CD4-positive, alpha-beta T cell treated with Interleukin-1 beta for 1 hour (primary cell): ENCODE measurements at regions not wholly inside any gene's neighbourhood (a gene's known extent, or its start where the extent isn't known, plus 50 kb on each side); places are given as distances from the start of the nearest gene placed in this dataset.

Experiments used
- DNase-seq, 2 donors: peaks; one replicate each; pipeline ENCODE4 v3.0.0-alpha.2; 2020 to 2022

DNA sequence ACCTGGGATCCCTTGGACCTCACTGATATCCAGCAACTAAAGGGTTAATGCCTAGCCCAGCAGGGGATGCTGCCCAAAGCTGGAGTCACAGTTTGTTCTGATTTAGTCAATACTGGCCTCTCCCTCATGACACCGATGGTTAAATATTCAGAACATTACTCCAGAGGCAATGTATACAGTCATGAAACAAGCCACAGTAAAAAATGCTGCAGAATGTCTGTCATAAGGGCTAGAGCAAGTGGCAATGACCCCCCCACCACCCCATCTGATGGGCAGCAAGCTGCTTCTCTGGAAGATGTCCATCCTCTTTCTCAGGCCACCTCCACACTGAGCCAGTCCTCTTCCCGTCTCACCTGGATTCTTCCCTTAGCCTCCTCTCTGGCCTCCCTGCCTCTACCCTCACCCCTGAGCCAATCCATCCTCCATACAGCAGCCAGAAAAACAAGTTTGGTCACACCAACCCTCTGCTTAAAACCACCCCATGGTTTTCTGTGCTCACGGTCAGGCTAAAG, 99.0 kb upstream of the KCNG1 start:
- DNase-seq: no peak

DNA sequence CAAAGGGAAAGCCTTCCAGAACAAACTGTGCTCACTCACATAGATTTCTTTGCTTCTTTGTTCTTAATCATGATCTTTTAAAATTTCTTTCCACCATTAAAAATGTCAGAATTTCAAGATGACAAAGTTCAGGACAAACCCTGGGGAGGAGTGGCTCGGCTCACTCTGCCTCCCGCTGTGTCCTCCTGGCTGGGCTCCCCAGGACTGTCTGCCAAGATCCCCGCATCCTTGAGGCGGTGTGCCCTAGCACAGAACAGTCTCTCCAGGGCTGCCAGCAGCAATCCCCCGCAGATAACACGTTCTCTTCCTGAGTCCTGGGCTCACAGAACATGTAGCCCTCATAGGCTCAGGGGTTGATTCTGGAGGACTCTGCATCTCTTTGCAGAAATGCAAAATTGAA, 98.4 kb upstream of the KCNG1 start:
- DNase-seq: no peak

DNA sequence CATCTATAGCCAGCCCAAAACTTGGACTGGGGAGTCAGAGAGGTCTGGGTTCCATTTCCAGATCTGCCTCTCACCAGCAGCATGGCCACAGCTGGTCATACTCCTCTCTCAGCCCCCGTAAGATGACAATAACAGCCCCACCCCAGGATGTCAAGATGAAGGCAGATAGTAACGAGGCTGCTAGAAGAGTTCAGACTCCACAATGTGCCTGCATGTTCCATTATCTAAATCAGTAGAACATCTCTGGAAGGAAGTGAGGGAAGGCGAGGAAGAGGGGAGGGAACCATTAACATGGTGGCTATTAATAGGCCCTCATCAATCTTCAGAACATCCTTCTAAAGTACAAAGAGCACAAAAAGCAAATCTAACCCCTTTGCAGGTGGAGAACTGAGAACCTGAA, 98.0 kb upstream of the KCNG1 start:
- DNase-seq: no peak

DNA sequence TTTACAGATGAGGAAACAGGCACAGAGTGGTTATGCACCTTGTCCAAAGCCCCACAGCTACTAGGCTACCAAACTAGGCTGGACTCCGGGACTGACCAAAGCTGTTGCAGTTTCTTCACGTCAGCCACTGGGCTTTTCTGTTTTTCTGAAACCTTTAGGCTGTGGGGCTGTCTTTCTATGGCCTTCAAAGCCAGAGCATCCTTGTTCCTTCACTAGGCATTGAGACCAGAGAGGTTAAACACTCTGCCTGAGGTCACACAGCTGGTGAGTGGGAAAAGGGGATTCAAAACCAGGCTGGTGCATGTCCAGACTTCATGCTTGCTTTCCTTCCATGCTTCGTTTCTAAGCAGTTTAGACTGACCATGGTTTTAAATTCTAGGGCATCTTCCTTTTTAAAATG, 97.5 kb upstream of the KCNG1 start:
- DNase-seq: no peak

DNA sequence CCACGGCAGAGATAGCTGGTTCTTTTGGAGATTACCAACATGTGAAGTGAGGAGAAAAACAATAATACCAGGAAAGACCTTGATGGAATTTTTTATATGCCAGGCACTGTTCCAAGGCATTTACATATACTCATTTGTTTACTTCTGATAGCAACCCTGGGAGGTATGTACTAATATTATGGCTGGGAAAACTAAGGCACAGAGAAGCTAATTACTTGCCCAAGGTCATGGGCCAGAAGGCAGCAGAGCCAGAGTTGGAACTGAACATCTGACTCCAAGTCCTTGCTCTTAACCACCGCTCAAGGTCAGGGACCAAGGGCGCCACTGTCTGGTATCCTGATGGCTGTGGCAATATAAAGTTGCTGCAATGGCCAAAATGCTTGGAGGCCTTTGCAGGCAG, 97.0 kb upstream of the KCNG1 start:
- no peak for DNase-seq

DNA sequence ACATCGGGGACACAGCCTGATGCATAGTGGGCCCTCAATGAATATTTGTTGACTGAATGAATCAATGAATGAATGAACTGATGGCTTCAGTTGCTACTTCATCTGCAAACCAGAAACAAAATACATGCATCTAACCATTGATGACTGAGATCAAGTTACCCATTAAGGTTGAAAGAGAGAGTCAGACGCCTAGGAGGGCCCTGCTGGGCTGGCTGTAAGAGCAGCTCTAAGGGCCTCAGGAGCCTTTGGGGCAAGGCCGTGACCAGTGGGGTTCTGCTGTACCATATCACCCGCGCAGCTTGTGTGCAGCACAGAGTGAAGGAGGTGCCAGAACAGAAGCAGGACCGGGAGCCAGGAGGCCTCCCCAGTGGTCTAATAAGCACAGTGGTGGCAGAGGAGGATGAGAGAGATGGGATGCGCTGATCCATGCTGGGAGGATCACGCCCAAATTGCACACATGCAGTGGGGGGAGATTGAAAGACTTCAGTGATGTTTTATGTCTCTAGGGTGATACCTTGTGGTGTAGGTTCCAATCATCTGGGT, 96.1 kb upstream of the KCNG1 start:
- no peak for DNase-seq

DNA sequence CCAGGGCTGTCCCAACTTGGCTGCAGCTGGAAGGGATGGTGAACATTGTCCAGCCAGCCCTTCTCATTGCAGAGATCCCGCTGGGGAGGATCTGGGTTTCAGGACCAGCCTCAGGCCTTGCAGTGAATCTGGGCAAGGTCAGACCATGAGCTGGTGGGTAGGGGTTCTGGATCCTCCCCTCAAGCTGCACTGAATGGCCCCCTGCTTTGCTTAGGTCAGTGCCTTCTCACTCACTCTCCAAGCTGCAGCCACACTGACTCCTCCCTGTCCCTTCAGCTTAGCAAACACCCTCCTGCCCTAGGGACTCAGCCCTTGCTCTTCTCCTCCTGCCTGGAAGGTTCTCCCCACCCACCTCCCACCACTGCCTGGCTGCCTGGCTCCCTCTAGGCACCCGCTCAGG, 95.3 kb upstream of the KCNG1 start:
- DNase-seq: no peak

DNA sequence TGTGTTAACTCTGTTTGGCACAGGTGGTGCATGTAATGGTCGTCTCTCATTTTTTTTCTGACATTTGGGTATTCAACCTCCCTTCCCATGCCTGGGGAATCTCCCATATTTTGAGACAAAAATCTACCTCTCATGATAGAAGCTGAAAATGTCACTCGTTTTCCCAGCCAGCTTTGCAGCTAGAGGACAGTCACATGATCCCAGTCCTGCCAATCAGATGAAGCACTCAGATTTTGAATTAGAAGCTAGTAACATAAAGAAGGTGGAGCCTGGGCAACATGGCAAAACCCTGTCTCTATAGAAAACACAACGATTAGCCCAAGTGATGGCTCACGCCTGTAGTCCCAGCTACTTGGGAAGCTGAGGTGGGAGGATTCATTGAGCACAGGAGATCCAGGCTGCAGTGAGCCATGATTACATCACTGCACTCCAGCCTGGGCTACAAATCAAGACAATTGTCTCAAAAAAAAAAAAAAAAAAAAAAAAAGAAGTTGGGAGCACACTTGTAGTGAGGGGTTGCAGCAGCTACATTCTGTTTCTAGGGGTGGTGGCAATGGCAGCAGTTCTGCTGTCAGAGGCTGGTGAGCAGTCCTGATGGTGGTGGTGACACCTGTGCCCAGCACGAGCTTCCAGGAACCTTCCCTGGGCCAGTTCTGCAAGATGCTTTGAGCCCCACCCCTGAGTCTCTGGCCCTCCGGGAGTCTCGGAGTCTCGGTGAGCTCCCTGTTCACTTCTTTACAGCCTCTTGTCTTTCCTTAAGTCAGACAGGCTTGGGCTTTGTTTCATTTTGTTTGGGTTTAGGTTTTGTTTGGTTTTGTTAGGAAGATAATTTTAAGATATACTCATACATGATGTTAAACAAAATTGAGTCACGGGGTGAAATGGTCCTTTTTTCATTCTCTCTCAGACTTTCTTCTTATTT, 94.1 kb upstream of the KCNG1 start:
- DNase-seq: no peak

DNA sequence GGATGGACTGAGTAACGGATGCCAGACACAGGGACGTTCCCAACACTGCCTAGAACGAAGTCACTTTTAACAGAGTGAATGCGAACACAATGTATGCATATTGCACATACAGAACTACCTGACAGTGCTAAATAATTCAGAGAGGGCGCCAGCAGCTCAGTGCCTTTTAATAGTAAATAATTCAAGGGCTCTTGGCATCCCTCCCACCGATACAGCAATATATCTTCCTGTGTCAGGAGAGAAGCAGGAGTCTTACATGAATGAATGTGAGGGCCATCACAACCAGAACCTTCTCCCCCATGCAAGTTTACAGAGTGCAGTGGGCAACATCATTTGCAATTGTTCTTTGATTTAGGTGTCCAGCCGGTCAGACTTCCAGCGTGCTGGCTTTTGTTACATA, 88.4 kb upstream of the KCNG1 start:
- DNase-seq: no peak

DNA sequence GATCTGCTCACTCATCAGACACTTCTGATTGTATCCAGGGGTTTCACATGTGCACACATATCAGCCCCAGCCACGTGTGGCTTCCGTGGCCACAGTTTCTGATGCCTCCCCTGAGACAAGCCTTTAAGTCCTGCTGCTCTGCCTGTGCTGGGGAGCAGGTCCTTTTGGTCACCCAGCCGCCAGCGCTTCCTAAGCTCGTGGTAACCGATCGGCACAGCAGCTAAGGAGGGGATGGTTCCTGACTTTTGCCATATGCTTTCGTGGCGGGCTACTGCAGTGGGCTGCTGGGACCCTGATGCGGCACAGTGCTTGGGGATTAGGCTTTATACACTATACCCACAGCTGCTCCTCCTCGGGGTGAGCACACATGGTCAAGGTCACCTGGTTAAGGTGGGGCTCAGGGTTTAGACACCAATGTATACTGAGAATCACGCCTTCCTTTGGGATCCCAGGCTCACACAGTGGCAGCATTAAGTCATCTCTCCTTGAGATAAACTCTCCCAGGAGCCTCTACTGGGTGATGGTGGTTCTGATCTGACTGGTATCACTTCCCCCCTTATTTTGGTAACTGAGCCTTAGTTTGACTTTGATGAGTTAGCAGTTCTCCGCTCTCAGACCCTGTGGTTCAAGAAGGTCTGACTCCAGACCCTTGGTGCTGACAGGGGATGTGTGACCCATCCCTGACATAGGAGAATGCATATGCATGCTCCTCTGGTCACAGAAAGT, 85.9 kb upstream of the KCNG1 start:
- DNase-seq: no peak

DNA sequence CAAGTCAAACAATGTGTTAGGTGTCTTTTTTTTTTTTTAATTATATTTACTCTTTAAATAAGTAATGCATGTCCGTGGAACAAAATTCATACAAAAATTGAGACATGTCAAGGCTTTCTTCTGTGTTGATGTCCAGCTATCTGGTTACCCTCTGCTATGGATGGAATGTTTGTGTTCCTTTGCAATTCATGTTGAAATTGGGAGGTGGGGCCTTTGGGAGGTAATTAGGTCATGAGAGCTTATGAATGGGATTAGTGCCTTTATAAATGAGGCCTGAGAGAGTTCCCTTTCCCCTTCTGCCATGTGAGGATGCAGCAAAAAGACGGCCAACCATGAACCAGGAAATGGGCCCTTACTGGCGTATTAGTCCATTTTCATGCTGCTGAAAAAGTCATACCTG, 83.1 kb upstream of the KCNG1 start:
- DNase-seq: no peak

DNA sequence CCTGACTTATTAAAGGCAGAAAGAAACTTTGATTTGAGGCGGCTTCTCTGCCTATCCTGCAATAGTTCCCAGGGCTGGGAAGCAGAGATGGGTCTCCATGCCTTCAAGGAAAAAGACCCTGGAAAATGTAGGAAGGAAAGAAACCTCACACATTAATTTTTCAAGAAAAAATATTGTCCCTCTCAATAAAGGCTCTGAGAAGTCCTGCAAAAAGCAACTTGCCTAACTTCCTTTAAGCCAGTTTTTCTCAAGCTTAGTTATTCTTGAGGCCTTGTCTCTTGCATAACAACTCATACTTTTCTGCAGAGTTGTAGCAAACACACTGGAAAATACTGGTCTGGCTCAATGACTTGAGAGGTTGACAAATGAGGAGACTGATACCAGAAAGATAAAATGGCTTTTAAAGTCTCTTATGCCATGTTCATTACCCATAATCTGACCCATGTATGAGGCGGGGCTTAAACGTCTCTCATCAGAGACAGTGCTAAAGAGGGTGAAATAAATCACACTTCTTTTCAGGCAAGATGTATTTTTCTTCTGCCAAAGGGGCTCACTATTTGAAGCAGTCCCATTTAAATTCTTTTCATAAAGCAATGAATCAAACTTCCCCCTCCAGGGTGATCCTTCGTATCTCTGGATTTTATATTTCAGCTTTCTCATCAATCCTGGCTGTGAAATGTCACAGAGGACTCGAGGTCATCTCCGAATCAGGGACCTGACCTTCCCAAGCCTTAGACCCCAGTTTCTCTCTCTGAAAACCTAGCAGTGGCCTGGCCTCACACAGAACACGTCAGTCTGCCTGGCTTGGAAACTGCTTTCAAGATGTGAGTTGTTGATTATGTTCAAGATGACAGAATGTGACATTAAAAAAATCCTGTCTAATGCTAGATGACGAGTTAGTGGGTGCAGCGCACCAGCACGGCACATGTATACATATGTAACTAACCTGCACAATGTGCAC, 82.3 kb upstream of the KCNG1 start:
- no peak for DNase-seq

DNA sequence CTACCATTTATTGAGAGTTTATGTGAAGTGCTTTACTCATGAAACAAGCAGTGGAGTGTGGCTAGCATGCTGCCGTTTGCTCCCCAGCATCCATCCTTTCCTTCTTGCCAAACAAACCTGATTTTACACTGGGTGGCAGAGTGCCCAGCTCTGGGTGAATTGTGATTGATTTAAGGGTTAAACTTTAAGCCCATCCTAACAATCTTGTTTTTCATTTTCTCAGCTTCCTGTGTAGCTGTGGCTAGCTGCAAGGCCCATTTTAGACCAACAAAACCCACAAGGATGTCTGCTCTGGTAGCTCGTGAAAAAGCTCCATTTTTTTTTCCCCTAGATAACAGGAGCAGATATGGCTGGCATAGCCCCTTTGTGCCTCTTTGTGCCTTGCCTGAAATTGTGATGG, 77.7 kb upstream of the KCNG1 start:
- DNase-seq: no peak

DNA sequence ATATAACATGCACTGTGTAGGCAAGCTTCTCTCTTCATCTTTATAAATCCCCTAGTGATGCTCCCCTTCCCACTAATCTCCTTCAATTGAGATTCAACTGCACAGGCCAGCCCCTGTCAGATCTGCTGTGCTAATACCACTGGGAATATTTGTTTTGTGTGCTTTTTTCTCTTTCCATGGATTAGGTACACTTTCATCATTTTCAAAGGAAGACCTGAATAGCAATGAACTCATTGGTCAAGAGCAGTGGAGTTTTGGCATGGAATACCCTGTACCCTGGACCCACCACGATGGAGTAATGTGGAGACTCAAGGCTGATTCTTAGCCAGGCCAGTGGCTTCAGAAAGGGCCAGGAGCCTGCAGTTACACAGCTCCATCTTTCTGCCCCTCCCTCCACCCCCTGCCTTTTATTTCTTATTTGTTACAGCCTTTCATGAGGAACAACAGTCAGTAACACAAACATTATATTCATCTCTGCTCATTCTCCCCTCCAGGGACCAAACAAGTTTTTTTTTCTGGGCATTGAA, 75.4 kb upstream of the KCNG1 start:
- no peak for DNase-seq

DNA sequence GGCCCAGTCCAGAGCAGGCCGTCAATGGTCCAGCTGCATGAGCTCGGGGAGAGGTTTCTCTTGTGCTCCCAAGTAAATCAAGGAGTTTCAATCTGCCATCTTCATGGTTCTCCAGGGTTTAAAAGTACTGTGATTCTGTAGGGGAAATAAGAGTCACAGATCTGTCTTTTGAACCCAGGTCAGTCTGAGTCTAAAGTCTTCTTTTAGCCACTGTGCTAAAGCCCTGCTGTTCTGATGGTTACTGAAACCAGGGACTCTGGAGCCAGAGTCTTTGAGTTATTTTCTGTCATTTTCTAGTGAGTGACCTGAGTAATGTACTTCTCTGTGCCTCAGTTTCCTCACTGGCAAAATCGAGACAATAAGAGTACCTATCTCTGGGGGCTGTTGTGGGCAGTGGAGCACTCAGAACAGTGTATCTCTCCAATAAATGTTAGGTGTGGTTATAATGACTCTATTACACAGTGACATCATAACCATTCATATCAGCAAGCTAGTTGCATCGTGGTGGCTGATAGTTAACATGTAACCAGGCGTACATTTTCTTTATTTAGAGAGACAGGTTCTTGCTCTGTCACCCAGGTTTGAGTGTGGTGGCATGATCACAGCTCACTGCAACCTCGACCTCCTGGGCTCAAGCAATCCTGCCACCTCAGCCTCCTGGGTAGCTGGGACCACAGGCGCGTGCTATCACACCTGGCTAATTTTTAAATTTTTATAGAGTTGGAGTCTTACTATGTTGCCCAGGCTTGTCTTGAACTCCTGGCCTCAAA, 74.6 kb upstream of the KCNG1 start:
- no peak for DNase-seq

DNA sequence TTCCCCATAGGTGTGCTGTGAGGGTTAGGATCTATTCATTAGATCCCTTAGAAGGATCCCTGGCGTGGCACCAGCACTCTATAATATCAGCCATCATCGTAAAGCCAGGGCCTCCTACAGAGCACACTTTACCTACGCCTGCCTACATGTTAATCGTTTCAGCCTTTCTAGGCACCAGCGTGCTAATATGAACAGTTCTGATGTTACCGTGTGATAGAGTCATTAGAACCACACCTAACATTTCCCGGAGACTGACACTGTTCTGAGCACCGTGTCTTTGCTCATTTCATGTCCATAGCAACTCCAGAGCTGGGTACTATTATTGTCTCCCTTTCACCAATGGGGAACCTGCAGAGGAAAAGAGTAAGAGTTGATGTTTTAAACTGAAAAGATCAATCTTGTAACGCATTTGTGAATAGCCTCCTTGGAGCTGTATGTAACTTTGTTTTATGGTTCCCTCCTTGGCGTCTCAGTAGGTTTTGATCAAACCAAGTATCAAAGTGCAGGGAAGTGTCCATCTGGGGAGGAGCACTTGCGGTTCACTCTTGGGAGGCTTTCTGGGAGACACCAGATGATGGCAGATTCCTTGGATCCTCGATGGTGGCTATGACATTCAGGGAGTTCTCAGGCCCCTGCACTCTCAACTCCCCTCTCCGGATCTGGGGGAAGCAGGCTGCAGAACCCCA, 73.8 kb upstream of the KCNG1 start:
- DNase-seq: no peak

DNA sequence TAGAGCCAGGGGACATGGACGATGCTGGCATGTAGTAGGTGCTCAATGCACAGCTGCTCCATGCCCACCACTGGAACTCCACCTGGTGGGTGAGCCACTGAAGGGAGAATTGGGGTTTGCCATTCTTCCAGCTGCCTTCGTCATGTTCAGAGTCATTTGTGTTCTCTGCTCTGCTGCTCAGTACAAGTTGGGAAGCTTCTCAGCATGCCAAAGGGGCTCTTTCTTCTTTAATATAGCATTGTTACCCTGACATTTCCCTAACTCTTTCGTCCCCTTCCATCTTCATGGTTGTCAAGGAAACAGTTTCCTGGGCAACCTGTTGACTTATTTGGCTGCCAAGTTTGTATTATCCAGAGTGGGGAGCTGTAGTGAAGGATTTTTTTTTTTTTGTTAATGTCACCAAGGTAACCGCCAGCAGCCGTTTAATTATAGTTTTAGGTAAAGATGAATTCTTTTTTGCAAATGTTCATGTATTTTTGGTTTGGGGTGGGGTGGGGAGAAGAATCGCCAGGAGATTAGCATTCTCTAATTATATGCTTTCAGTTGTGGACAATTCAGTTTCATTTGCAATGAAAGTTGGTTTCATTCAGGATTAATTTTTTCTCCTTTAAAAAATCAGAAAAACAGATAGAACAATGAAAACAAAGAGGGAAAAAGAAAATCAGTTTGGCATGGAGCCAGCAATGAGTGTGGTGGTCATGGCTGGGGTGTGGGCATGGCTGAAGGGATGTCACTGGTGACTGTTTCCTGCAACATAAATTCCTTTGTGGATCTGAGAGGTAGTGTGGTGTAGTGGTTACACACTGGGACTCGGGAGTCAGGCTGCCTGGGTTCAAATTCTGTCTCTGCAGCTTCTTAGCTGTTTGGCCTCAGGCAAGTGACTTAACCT, 73.0 kb upstream of the KCNG1 start:
- no peak for DNase-seq

DNA sequence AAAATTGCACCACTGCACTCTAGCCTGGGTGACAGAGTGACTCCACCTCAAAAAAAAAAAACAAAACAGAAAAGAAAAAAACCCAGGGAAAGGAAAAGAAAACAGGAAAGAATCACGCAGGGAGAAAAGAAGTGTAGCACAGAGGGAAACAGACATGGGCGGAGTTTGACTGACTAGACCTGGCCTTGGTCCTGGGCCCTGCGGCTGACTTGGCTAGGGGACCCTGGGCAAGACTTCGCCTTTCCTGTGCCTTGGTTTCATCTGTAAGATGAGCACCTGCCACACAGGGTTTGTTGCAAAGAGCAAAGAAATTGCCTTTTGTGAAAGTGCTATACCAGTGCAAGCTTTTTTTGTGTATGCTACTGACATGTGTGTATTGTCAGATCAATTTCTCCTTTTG, 71.3 kb upstream of the KCNG1 start:
- DNase-seq: no peak

DNA sequence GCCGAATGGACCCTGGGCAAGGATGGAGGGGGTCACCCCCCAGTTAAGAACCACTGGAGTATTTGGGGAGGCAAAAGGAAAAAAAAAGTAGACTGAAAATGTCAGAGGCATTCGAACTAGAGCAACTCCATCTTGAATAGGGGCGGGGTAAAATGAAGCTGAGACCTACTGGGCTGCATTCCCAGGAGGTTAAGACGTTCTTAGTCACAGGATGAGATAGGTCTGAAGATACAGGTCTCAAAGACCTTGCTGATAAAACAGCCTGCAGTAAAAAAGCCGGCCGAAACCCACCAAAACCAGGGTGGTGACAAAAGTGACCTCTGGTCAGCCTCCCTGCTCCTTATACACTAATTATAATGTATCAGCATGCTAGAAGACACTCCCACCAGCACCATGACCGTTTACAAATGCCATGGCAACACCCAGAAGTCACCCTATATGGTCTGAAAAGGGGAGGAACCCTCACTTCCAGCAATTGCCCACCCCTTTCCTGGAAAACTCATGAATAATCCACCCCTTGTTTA, 70.4 kb upstream of the KCNG1 start:
- DNase-seq: no peak

DNA sequence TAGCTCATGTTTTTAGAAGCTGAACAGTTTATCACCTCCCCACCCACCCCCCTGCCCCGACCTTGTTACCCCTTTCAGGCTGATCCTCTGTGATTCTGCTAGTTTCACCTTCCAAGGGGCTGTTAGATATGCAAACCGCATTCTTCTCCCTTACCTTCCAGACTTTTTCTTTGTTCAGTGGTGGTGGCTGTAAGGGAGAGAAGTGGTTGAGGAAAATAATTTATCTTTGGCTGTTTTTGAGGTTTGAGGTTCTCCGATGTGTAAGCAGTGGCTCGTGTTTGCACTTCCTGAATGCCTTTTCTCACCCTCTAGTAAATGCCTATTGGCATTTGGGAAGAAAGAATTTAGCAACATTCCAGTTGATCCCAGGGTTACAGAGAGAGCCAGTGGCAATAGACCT, 69.4 kb upstream of the KCNG1 start:
- DNase-seq: no peak
